HFF-Myc (cell line): ENCODE measurements at regions not wholly inside any gene's neighbourhood (a gene's known extent, or its start where the extent isn't known, plus 50 kb on each side); places are given as distances from the start of the nearest gene placed in this dataset.

ENCODE experiments used
- DNase-seq: peaks from one replicate; pipeline ENCODE4 v3.0.0-alpha.2; 2011; ENCODE audit warnings: low read depth; ENCODE audit errors: extremely low read depth
- H3K4me3 ChIP-seq: replicated peaks from 2 replicates; pipeline ENCODE4 v1.5.1; 2011; ENCODE audit warnings: low read depth, mild to moderate bottlenecking, control low read depth, low read length
- CTCF ChIP-seq: IDR thresholded peaks from 2 replicates; pipeline ENCODE4 v1.5.1; 2012; ENCODE audit warnings: mild to moderate bottlenecking, low read depth, low read length, control low read depth; ENCODE audit errors: missing control alignments

- no peak for DNase-seq
- no peak for TF ChIP-seq CTCF
- H3K4me3 ChIP-seq = no peak overlapping the region
Measured at GRCh38 chr2:14684516-14684915, 52.0 kb downstream of the LRATD1 start.

GRCh38 chr2:14690926-14691325 lies 58.4 kb downstream of the LRATD1 start:
- no peak overlapping the region for H3K4me3 ChIP-seq
- no peak for TF ChIP-seq CTCF
- no peak for DNase-seq

GRCh38 chr2:14693874-14694273 lies 61.4 kb downstream of the LRATD1 start:
- no peak for TF ChIP-seq CTCF
- H3K4me3 ChIP-seq = no peak overlapping the region
- DNase-seq = no peak

DNA sequence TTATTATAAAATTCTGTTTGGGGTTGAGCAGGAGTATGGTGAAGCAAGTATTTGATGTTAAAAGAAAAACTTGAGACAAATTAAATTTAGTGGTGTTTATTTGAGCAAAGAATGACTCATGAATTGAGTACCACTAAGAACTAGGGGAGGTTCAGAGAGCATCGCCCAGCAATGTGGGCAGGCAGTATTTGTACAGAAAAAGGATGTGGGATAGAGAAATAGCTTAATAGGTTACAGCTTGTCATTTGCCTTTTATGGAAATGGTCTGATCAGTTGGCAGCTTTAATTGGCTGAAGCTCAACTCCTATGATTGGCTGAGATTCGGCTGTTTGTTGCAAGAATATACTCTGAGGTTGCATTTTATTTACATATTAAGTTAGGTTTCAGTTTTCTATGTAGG lies 68.2 kb downstream of the LRATD1 start:
- no peak for DNase-seq
- TF ChIP-seq CTCF = no peak
- no peak overlapping the region for H3K4me3 ChIP-seq

GRCh38 chr2:14702258-14702657 lies 69.7 kb downstream of the LRATD1 start:
- no peak for TF ChIP-seq CTCF
- H3K4me3 ChIP-seq = no peak overlapping the region
- DNase-seq = no peak

GRCh38 chr2:14706201-14706600 lies 73.7 kb downstream of the LRATD1 start:
- TF ChIP-seq CTCF = no peak
- no peak for DNase-seq
- no peak overlapping the region for H3K4me3 ChIP-seq

DNA sequence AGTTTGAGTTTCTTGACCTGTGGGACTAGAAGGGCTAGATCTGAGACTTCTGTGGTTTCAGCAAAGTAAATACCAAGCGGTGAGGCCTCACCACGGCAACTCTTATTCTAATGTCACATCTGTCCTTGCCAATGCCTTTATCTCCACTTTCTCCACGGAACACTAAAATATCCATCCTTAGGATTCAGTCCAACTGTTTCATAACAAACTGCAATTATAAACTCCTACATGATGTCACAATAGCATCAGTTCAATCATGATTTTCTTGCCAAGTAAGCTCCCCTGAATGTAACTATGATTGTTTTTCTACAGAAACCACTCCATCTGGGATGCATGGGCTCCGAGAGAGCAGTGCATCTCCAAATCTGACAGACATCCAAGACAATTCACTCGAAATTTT lies 79.6 kb downstream of the LRATD1 start:
- TF ChIP-seq CTCF = no peak
- DNase-seq = no peak
- H3K4me3 ChIP-seq = no peak overlapping the region
